Kidney tubule cell (primary cell): ENCODE measurements at regions not wholly inside any gene's neighbourhood (a gene's known extent, or its start where the extent isn't known, plus 50 kb on each side); places are given as distances from the start of the nearest gene placed in this dataset.

Experiments
- DNase-seq: peaks from one replicate; pipeline ENCODE4 v3.0.0-alpha.2; 2018; ENCODE audit warnings: low spot score

DNA sequence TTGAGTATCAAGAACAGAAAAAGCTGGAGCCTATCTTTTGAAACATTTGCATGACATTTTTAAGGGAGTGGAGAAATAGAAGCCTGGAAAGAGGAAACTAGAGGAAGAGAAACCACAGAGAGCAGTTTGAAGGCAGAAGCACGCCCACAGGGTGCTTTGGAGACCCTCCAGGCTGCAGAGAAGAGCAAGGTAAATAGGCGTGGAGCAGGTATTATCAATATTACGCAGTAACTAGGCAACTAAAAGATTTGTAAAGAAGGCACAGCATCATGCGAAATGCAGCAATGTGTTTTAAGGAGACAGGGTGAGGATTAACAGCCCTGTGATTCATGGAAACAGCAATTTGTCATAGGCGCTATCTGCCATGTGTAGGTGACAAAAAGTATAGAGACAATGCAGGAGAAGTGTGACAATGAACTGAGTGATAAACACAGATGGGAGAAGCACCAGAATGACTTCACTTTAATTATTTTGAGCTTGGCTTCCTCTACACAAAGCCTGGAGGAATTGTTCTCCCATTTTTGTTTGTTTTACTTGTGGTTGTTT, 281.2 kb downstream of the BRINP1 start:
- no peak for DNase-seq

DNA sequence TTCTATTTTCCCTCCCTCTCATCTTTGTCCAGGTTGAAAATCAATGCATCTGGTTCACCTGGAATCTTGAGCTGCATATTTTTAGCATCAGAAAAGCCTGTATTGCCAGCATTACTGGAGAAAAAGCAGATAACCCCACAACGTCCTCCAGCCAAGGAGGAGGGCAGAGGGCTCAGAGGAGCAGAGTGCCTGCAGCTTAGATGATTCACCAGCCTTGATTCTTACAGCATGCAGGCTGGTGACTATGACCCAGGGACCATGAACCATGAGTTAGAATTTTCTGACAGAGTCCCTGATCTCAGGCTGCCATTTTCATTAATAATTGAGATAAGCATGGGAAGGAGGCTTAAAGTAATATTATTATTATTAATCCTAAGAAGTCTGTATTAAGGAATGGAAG, 278.2 kb downstream of the BRINP1 start:
- DNase-seq, result peak; percentile 19

DNA sequence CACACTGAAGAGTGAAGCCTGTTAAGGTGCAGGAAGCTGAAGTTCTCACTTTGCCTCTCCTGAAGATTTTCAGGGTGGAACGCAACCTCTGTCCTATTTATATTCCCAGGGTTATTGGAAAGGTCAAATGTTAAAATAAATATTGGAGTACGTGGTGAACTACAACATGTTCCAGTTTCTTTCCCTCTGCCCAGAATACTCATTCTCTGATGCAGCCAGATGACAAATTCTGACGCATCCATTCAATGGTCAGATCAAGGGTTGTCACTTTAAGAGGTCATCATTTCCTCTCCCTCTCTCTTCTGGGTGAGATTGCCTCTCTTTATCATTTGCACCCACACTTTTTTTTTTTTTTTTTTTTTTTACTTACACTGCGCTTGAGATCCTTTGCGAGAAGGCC, 277.1 kb downstream of the BRINP1 start:
- DNase-seq, result no peak

DNA sequence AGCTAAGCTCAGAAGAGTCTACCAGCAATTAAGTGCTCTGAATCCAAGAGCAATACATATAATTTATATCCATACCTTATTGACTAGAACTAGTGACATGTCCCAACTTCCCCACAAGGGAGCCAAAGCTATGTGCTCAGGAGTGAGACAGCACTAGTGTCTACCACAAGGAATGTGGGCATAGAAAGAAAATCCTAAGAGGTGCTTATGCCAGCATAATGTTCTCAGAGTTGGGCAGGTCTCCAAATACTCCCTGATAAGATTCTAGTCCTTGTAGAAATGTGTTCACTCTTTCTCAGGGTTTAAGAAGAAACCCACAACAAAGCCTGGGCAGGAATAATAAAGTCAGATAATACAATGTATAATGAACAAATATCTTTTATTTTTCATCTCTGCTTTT, 275.1 kb downstream of the BRINP1 start:
- DNase-seq, result peak; percentile 25

DNA sequence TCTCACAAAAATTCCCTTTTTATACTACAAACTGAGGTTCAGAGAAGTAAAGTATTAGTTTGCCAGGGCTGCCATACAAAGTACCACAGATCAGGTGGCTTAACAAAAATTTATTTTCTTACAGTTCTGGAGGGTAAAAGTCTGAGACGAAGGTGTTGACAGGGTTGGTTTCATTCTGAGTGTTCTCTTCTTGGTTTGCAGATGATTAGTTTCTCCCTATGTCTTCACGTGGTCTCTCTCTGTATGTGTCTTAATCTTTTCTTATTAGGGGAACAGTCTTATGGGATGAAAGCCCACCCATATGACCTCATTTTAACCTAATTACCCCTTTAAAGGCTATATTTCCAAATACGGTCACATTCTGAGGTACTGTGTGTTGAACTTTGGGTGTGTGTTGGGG, 274.2 kb downstream of the BRINP1 start:
- DNase-seq, result no peak

DNA sequence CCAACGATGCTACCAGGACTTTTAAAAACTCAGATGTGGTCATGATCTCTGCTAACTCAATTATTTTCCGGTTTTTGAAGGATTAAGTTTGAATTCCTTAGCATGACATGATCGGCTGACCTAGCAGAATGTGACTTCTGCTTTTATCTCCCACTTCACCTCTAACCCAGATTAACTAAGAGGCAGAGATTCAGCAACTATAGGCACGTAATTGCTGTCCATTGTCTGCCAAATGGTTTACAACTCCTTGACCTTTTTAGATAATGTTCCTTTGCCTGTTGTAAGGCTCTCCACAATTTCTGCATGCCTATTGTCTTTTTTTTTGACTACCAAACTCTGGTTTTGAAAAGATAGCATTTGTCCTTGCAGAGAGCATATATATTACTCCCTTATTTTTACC, 268.2 kb downstream of the BRINP1 start:
- no peak for DNase-seq

DNA sequence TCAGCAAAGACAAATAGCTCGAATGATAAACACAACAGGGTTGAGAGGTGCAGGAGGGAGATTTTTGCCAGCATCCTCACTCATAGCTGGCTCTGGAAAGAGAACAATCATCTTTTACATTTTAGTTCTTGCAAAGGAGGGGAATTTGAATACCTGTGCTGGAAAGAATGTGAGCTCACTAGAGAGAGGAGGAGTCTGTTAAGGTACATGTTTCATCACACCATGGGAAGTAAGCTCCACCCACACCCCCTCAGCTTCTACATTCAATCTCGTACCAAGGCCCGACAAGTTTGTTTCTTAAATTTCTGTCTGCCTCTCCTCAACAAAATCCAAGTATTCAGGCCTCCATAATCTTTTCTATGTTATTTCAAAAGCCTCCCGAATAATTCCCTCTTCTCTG, 254.6 kb downstream of the BRINP1 start:
- no peak for DNase-seq
